GM20000 (cell line): ENCODE measurements at regions not wholly inside any gene's neighbourhood (a gene's known extent, or its start where the extent isn't known, plus 50 kb on each side); places are given as distances from the start of the nearest gene placed in this dataset.

Experiments
- DNase-seq: peaks from one replicate; pipeline ENCODE4 v3.0.0; 2012; ENCODE audit warnings: low spot score
- TF ChIP-seq, protein P1 (sequence below): IDR thresholded peaks from 2 replicates; pipeline ENCODE4 v1.5.1; 2012; ENCODE audit warnings: mild to moderate bottlenecking, control low read depth; ENCODE audit errors: extremely low read depth, missing control alignments

DNA sequence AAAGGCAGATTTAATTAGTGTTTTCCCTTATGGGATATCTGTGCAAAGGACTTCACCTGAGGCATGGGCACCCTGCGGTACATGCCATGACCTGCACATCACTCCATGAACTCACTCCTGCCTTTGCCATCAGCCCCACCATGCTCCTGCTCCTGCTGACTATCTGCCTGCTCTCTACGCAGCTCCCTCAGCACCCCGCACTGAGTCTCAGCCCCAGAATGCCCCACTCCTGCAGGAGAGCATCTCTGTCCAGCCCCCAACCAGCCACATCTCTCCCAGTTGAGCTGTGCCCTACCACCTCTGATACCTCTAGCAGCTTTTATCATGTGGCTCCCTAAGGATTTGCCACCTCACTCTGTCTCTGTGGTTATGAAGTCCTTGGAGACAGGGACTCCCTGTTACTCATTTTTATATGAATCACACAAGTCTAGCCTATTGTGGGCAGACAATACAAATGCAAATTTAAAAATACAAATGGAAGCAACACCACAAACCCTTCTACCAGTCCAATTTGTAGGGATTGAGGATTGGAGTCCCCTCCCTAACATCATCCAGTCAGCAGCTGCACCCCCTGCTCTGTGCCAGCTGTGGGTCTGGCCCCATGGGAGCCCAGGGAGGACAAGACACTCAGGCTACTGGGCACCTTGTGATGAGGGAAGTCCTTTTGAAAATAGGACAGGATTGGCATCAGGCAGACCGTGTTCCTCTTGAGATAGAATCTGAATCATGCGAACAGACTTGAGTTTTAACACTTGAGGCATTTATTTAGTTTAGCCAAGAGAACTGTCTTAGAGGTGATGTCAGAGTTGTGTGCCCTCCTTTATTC is 689.6 kb upstream of the HS6ST1 start:
- TF ChIP-seq, protein P1, sequence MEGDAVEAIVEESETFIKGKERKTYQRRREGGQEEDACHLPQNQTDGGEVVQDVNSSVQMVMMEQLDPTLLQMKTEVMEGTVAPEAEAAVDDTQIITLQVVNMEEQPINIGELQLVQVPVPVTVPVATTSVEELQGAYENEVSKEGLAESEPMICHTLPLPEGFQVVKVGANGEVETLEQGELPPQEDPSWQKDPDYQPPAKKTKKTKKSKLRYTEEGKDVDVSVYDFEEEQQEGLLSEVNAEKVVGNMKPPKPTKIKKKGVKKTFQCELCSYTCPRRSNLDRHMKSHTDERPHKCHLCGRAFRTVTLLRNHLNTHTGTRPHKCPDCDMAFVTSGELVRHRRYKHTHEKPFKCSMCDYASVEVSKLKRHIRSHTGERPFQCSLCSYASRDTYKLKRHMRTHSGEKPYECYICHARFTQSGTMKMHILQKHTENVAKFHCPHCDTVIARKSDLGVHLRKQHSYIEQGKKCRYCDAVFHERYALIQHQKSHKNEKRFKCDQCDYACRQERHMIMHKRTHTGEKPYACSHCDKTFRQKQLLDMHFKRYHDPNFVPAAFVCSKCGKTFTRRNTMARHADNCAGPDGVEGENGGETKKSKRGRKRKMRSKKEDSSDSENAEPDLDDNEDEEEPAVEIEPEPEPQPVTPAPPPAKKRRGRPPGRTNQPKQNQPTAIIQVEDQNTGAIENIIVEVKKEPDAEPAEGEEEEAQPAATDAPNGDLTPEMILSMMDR: no peak

DNA sequence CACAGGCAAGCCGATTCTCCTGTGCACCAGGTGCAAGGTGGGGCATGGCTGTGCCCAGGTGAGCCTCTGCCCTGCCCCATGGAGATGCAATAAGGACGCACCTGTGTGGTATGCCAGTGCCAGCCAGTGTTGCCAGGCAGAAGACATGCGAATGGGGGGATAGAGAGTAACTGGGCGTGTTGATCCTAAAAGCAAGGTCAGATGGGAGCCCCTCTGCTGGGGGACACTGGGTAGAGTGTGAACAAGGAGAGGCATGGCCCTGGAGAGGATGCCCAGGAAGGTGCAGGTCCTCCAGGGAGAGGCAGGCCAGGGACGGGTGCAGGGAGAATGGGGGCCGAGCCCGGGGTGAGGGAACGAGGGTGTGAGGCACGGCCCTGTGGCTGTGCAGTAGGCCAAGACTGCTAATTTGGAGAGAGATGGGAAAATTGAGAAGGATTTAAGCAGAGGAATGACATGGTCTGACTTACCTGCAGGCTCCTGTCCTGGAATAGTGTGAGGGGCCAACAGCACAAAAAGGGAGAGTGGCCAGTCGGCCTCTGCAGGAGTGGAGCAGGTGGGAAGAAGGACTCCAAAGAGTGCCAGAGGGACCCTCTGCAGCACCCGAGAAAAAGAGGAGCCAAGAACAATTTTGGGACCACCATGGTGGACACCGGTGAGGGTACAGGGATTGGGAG is 690.4 kb upstream of the HS6ST1 start:
- DNase-seq: no peak
- TF ChIP-seq, protein P1: no peak

More for the DNA sequence above, 689.6 kb upstream of the HS6ST1 start:
- DNase-seq: no peak

DNA sequence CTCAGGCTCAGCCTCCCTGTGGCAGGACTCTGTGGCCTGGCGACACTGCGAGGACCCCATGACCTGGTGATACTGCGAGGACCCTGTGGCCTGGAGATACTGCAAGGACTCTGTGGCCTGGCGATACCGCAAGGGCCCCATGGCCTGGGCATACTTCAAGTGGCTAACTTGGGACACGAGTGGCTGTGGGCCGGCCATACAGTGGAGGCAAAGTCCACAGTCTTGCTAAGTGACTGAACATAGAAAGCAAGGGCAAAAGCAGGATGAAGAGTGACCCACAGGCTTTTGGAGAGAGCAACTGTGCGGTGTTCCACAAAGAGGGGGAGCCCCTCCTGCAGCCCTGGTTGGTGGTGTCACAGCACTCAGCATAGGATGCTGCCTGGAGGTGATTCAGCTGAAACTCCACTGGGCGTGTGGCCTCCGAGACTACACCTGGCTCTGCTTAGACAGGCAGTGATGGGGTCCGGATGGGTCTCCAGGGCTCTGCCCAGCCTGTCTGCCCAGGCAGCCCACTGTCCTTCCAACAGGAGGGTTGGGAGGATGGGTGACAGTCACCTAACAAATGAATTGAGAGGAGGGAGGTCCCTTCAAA is 691.0 kb upstream of the HS6ST1 start:
- DNase-seq: no peak
- TF ChIP-seq, protein P1: no peak

DNA sequence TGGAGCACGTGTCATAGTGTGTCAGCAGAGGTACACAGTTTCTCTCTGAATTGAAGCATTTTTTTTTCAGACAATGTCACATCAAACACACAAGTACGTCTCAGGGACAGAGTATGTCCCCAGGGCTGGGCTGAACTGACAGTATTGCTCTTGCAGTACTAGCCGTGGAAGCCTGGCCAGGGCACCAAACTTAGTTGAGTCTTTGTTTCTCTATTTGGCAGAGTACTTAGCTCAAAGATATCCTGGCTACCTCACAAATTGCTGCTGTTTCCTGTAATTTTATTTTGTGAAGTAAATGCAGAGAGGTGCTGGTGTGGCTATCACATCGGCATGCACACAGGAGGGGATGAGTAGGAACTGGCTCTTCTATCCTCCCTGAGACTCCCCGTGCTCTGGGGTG is 691.6 kb upstream of the HS6ST1 start:
- no peak for DNase-seq
- TF ChIP-seq, protein P1: no peak

DNA sequence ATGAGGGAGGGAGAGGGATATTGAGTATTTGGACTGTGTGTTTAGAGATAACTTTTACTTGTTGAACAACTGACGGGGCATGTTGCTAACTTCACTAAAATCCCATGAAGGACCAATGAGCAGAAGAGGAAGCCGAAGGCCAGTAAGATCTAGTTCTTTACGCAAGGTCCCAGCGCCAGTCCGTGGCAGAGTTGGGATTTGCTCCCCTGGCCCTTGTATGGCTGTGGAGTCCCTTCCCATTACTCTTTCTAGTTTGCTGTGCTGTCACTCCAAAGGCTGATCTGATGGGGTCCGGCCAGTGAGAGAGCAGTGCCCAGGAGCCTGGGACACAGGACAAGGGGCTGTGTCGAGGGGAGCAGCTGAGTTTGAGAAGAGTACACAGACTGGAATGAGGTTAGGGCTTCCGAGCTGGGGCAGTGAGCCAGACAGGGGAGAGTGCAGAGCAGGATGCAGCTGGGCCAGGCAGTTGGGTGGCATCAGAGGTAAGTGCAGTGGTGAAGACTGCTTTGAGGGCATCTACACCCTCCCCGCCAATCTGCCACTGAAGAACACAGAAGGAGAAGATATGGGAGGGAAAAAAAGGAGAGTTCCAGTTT is 692.9 kb upstream of the HS6ST1 start:
- TF ChIP-seq, protein P1: no peak
- no peak for DNase-seq

DNA sequence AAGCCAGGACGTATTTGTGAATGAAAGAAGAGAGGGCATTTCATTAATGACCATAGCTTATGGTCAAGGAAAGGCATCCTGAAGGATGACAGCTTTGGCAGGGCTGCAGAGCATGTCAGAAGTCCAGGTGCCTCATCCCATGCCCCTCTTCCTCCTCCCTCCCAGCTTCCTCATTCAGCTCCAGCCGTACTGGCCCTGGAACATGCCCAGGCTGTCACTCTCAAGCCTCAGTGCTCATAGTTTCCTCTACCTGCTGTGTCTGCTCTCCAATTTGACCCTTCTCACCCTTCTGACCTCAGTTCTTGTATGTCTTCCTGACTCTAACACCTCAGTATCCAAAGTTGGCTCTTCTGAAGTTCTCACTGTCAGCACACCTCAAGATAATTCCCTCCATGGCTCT is 695.8 kb upstream of the HS6ST1 start:
- DNase-seq: no peak
- TF ChIP-seq, protein P1: no peak
